ENCODE measurements at regions not wholly inside any gene's neighbourhood (a gene's known extent, or its start where the extent isn't known, plus 50 kb on each side); places are given as distances from the start of the nearest gene placed in this dataset.
A peak's percentile ranks its signal among the peaks of the same experiment; 100 is the strongest.
"Not testable (repeated sequence)": the region's sequence is repeated elsewhere in the genome, so short reads cannot be mapped to it uniquely, and the experiment has no call there.

DNA sequence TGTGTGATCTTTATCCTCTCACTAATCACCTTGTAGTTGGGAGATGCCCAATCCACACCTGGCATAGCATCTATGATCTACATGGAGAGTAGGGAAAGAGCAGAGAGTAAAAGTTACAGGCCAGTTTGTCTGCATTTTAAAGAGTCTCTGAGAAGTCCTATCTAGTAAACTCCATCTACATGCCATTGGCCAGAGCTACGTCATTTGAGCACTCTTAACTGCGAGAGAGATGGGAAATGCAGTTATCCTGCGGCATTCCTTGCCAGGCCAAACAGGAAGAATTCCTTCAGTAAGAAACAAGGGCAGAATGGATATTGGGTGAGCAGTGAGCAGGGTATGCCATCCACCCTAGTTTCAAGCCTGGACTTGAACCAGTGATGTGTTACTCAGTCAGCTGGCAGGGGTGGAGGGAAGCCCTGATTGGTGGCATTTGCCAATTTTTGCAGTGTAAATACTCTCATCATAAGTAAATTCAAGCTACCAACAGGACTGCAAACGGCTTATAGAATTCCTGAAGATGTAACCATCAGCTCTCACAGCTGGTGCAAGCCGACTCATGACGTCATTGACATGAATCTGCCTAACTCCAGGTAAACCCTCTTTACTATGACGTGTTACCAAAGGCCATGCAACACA, 156.8 kb upstream of the MSX2 start:
- DNase-seq: no peak

- no peak for DNase-seq
Observed at GRCh38 chr5:174570662-174571061, 153.7 kb upstream of the MSX2 start.

DNA sequence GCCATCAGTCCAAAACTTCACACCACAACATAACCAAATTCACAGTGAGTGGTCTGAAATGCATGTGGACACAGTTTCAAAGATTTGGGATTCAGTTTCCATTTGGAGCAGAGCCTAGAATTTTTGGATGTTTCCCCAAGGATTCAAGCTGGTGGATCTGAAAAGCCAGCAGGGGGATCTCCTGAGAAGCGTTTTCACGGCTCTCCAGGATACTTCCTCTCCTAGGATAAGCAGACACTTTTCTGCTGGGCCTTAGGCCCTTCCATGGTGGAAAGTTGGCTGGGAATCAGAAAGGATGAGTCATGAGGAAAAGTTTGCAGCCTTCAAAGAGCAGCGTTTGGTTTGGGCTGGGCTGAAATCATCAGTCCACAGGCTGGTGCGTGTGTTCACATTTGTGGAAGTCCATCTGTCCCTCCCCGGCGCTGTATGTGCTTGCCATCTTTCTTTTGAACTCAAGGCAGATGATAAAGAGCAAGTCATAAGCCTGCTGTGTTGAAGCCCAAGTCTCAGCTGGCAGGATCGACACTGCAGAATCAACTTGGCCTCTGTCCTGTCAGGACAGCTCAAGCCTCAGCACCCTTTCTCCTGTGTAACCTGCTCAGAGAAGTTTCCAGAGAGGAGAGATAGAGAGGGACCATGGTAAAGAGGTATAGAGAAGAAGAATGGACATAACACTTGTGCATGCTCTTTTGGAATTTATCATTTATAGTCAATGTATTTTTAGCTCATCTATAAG, 152.6 kb upstream of the MSX2 start:
- DNase-seq: peak; percentile 74

DNA sequence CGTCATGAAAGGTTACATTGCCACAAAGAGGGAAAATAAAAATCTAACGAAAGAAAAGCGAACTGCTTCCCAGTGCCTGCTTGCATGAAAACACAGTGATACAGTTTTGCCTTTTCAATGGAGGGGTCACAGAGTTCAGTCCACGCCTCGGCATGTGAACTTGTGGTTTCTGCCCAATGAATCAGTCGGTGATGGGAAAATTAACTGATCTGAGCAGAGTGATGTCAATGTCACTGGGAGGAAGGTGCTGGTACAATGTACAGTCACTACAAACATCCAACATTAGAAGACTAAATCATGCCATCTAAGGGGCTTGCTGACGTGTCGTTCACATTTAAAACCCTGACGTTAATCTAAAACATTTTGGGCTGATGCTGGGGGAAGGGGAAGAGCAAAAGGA, 151.8 kb upstream of the MSX2 start:
- no peak for DNase-seq

DNA sequence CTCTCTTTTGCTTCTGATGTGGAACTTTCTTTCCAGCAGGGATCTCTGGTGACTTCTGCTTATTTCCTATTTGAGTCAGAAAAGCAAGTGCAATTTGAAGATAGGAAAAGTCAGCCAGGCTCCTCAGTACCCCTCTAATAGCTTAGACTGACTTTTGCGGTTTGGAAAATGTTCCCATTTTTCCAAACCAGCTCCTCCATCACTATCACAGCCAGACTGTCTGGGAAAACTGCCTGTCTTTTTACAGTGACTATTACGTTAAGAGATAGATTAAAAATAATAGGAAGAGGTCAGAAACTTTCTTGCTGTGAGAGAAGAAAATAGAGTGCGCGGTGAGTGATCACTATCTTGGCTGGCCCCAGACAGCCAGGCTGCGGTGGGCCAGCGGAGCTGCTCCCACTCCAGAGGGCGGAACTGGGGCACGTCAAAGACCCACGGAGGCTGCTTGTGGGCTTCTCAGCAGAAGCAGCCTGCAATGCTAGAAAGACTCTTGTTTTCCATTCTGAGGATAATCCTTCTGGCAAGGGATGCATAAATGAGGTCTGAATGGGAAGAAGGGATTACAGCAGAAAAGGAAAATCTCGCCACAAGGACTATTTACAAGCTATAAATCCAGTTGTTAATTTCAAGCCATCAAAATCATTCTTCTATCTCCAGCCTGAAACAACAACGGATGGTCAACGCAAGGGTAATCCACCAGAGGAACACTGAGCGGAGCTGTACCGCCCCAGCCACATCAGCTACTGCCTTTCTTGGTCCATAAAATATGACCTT, 151.0 kb upstream of the MSX2 start:
- no peak for DNase-seq

GRCh38 chr5:174575043-174575442, 149.3 kb upstream of the MSX2 start:
- DNase-seq: no peak

DNA sequence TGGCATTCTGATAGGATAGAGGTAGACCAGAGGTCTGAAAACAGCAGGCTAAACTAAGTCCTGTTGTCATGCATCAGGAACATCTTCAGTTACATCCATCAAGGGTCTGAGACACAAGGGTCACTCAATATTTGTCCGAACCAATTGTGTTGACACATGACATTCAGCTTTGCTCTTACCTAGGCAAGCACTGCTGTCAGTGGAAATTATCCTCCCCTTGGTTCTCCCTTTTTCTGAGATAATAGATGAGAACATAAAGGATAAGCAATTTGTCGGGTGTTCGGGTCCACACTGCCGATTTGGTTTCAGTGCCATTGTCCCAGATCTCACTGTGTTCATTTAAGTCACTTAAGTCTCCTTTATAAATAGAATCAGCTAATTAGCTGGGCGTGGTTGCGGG, 148.3 kb upstream of the MSX2 start:
- DNase-seq: no peak

- DNase-seq: no peak
Observed at GRCh38 chr5:174581479-174581878, 142.9 kb upstream of the MSX2 start.

- DNase-seq: no peak
Observed at GRCh38 chr5:174581894-174582293, 142.5 kb upstream of the MSX2 start.

- no peak for DNase-seq
Observed at GRCh38 chr5:174583071-174583470, 141.3 kb upstream of the MSX2 start.

DNA sequence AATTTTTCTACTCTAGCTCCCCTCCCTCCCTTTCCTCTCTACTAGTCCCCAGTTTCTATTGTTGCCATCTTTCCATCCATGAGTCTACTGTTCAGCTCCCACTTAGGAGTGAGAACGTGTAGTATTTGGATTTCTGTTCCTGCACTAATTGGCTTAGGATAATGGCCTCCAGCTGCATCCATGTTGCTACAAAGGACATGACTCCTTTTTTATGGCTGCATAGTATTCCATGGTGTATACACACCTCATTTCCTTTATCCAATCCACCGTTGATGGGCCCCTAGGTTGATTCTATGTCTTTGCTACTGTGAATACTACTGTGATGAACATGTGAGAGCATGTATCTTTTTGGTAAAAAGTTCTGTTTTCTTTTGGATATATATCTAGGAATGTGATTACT, 138.9 kb upstream of the MSX2 start:
- no peak for DNase-seq

DNA sequence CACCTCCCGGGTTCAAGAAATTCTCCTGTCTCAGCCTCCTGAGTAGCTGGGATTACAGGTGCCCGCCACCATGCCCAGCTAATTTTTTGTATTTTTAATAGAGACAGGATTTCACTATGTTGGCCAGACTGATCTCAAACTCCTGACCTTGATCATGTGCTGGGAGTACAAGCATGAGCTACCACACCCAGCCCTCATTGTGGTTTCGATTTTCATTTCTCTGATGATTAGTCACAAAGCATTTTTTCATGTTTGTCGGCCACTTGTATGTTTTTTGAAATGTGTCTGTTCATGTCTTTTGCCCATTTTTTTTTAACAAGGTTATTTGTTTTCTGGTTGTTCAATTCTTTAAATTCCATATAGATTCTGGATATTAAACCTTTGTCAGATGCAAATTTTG, 138.2 kb upstream of the MSX2 start:
- not testable (repeated sequence) for DNase-seq

DNA sequence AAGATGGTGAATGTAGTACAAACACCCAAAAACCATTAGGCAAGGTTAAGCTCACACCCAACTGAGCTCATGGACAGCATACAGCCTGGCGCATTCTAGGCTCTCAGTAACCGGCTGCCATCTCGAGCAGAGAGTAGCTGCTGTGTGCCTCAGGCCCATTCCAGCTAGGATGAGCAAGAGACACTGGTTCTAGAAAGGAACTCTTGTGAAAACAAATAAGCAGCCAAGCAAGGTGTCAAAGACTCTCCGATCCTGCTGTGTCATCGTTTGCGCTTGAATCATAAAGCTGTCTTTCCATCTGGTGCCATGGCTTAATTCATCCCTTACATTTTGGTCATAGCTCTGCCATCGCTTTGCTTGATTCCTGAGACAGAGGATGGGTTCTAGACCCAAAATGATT, 135.4 kb upstream of the MSX2 start:
- DNase-seq: no peak

DNA sequence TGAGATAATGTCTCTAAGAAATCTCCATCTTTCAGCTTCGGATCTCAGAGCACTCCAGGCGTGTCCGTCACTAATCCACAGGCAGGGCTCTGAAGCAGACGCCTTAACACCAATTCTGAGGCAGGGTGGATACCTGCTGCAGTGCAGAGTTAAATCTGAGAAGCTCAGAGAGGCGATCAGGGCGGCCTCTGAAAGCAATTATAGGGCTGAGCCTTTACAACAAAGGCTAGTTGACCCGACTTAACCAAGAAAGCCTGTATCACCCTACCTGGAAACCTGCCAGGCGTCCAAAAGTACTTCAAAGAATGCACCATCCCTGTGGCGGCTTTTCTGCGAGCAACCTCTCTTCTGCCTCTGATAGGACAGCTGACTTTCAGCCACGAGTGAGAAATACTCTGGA, 134.8 kb upstream of the MSX2 start:
- no peak for DNase-seq

DNA sequence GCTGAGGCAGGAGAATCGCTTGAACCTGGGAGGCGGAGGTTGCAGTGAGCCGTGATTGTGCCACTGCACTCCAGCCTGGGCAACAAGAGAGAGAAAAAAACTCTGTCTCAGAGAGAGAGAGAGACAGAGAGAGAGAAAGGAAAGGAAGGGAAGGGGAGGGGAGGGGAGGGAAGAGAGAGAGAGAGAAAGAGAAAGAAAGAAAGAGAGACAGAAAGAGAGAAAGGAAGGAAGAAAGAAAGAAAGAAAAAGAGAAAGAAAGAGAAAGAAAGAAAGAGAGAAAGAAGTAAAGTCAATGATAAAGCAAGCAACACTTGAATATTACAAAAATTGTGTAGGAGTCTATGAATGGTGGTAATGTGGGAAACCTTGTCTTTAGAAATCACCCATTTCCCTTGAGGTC, 133.6 kb upstream of the MSX2 start:
- no peak for DNase-seq

GRCh38 chr5:174596429-174596828, 128.0 kb upstream of the MSX2 start:
- DNase-seq: no peak

DNA sequence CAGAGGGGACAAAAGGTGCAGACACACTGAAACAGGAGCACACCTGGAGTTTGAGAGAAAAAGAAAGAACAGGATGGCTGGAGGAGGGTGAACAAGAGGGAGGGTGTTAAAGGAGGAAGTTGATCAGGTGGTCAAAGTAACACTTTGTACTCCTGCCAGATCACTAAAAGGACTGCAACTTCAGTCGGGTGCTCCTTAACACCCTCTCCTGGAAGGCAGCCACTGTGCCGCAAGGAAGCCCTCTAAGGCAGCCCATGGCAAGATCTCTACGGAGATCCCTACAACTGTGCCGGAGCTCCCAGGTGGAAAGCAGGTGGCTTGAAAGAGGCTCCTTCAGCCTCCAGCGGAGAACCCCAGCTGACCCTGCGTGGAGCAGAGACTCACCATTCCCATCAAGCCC, 124.4 kb upstream of the MSX2 start:
- DNase-seq: no peak

DNA sequence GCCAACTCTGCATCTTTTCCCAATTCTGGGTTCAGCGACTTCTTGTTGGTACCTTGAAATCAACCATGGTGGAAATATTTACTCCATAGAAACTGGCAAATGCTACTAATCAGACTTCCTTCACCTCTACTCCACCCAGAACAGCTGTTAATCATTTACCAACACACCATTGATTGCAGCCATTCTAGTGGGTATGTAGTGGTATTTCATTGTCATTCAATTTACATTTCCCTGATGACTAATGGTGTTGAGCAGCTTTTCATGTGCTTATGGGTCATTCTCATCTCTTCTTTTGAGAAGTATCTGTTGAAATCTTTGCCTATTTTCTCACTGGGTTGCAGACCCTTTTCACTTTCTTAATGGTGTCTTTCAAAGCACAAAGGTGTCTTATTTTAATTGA, 122.4 kb upstream of the MSX2 start:
- no peak for DNase-seq

DNA sequence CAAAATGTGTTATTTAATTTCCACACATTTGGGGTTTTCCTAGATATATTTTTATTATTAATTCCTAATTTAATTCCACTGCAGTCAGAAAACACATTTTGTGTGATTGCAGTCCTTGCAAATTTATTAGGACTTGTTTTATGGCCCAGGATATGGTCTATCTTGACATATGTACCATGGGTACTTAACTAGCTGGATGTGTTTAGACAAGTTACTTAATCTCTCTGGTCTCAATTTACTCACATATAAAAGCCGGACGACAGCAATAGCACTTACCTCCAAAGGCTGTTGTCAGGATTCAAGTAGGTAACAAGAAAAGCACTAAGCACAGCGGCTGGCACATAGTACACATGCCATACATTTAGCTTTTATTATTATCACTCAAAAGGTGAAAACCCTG, 118.2 kb upstream of the MSX2 start:
- DNase-seq: no peak

GRCh38 chr5:174606646-174607045, 117.7 kb upstream of the MSX2 start:
- DNase-seq: no peak

- no peak for DNase-seq
Observed at GRCh38 chr5:174607205-174607604, 117.2 kb upstream of the MSX2 start.

DNA sequence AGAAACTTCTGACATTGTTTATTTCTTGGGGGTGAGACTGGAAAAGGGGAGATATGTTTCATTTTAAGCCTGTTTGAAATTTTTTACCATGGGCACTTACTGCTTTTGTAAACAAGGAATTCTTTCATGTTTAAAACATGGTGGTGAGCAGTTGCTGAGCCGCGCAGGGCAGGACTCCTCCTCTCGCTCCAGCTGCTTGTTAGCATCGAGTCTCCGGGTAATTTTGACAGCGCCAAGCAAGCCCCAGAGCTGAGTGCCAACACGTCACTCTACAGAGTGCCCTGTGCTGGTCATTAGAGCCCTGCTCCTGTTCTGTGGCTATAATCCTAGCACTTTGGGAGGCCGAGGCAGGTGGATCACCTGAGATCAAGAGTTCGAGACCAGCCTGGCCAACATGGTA, 116.5 kb upstream of the MSX2 start:
- no peak for DNase-seq

GRCh38 chr5:174608631-174609097, 115.7 kb upstream of the MSX2 start:
- no peak for DNase-seq

DNA sequence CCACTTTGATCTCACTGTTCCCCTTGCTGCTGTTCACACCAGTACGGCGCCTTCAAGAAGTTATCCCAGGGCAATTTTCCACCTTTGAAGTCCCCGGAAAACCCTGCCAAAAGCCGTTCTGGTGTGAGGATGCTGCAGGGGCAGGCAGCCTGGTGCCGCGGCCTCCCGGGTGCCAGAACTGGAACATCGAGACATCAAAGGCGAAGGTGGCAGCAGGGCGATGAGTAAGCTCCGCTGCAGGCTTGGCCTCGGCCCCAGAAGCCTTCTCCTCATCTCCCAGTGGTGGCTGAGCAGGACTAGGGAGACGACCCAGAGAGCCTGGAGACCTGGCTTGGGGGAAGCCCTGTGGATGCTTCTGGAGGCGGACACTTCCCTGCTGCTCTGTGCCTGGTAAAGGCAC, 115.3 kb upstream of the MSX2 start:
- no peak for DNase-seq

All from GOT3 (cell line).